ENCODE measurements at regions not wholly inside any gene's neighbourhood (a gene's known extent, or its start where the extent isn't known, plus 50 kb on each side); places are given as distances from the start of the nearest gene placed in this dataset.

- Histone ChIP-seq H2BK15ac (ENCODE audit: low read depth, low read length) (no peak overlapping the region), H3K4ac (ENCODE audit: low read depth, low read length) (no peak overlapping the region), H3K56ac (ENCODE audit: insufficient read length, low read depth, low read length) (no peak overlapping the region), H4K8ac (replicated peaks; ENCODE audit: insufficient read length, low read depth, low read length) (no peak overlapping the region), H3K79me1 (ENCODE audit: insufficient read depth, low read depth, low read length, poor library complexity, severe bottlenecking) (no peaks in the 10 kb centered on the region), H2AFZ (ENCODE audit: low read length) (peak overlapping the region; percentile 61), H3T11ph (ENCODE audit: low read length) (no peak overlapping the region), H2BK20ac (ENCODE audit: low read depth, low read length, poor library complexity, severe bottlenecking) (no peak overlapping the region), H3K23ac (ENCODE audit: insufficient read length, low read depth, low read length) (no peak overlapping the region), H2AK5ac (ENCODE audit: insufficient read length, low read length) (no peak overlapping the region), H3K23me2 (ENCODE audit: insufficient read length, low read depth, low read length, poor library complexity, severe bottlenecking) (peaks cover 8% of the 10 kb centered on the region), H4K20me1 (ENCODE audit: control insufficient read depth, insufficient read depth, insufficient read length) (no peaks in the 10 kb centered on the region), H3K27ac (ENCODE audit: insufficient read length, low read depth, low read length) (no peak overlapping the region), H4K91ac (ENCODE audit: insufficient read length, low read depth, low read length) (no peak overlapping the region), H3K4me2 (ENCODE audit: insufficient read depth, insufficient read length, low read length) (peak overlapping the region; percentile 93), H3K27me3 (ENCODE audit: insufficient read depth, low read length) (no peaks in the 10 kb centered on the region), H3K4me1 (ENCODE audit: insufficient read depth, low read length) (no peaks in the 10 kb centered on the region), H2BK12ac (ENCODE audit: insufficient read length, low read depth, low read length) (no peak overlapping the region), H3K18ac (ENCODE audit: insufficient read length, low read depth, low read length) (no peak overlapping the region), H2BK5ac (ENCODE audit: insufficient read length, low read length) (no peak overlapping the region), H3K9ac (ENCODE audit: extremely low read depth, insufficient read length, low read length) (peak overlapping the region; percentile 76), H3K9me3 (ENCODE audit: control insufficient read depth, low read depth, low read length) (no peaks in the 10 kb centered on the region), H3K79me2 (ENCODE audit: insufficient read depth, low read length) (no peaks in the 10 kb centered on the region), H4K5ac (ENCODE audit: insufficient read length, low read depth, low read length) (no peak overlapping the region), H2BK120ac (ENCODE audit: low read depth, low read length, poor library complexity, severe bottlenecking) (no peak overlapping the region), H3K14ac (ENCODE audit: insufficient read depth, low read length) (no peak overlapping the region)
- Mint-ChIP-seq H3K4me3 (peak overlapping the region; percentile 86 to 93), H3K27ac (peak overlapping the region; percentile 65 to 98 (median 78); a peak in 4 of 7 replicates), H3K36me3 (ENCODE audit: insufficient read depth in 1 of 3, low read depth in 3 of 3) (no peaks in the 10 kb centered on the region), H3K27me3 (ENCODE audit: low read depth) (peaks cover 13% of the 10 kb centered on the region; the same call in 1 of the 2 replicates), H3K9me3 (no peaks in the 10 kb centered on the region), H3K4me1 (peaks cover 12 to 17% of the 10 kb centered on the region in 2 experiments)
- peak; percentile 58 for DNase-seq
- no CpG with 5 or more reads among the region's 10 CpGs for WGBS (ENCODE audit: extremely low coverage, insufficient read length, low lambda C conversion rate)
- TF ChIP-seq CTCF (conservative IDR thresholded peaks at IDR 0.05), result peak; percentile 88
These were observed 58.5 kb upstream of the PRSS16 start for GRCh38 chr6:27188885-27189418.
